Thyroid gland (tissue), 4 donors: ENCODE measurements at regions not wholly inside any gene's neighbourhood (a gene's known extent, or its start where the extent isn't known, plus 50 kb on each side); places are given as distances from the start of the nearest gene placed in this dataset.

Experiments
- DNase-seq, 2 donors: peaks; one replicate each; pipeline ENCODE4 v3.0.0-alpha.2; 2019
- H3K27ac ChIP-seq, 3 donors: fragments of 200-600 bp; sonication (generic); 1 replicate in 2 of 3; 2 replicates in 1 of 3; pipeline ENCODE4 v1.5.1; 2016 to 2019; ENCODE audit warnings: mild to moderate bottlenecking in 1 of 3, moderate library complexity in 1 of 3
- H3K27me3 ChIP-seq: fragments of 200-600 bp; sonication (generic); one replicate; pipeline ENCODE4 v1.5.1; 2019
- H3K36me3 ChIP-seq, 2 donors: fragments of 200-600 bp; sonication (generic); one replicate each; pipeline ENCODE4 v1.5.1; 2016 to 2019
- H3K4me1 ChIP-seq, 2 donors: fragments of 200-600 bp; sonication (generic); one replicate each; pipeline ENCODE4 v1.5.1; 2017 to 2019
- H3K4me3 ChIP-seq, 3 donors: fragments of 200-600 bp; sonication (generic); replicated peaks in 1 of 3; 1 replicate in 2 of 3; 2 replicates in 1 of 3; pipeline ENCODE4 v1.5.1; 2016; ENCODE audit warnings: mild to moderate bottlenecking in 1 of 3
- H3K9me3 ChIP-seq: fragments of 200-600 bp; sonication (generic); one replicate; pipeline ENCODE4 v1.5.1; 2017
- POLR2A ChIP-seq, 2 donors: fragments of 450-650 bp; IDR thresholded peaks; one replicate each; pipeline ENCODE4 v1.6.1; 2017; ENCODE audit warnings: antibody characterized with exemption in 2 of 2, mild to moderate bottlenecking in 2 of 2, moderate library complexity in 1 of 2
- WGBS, 2 donors: methylation state at CpG; one replicate each; pipeline ENCODE4 v1.1.5; 2017; 5-methylcytosine and 5-hydroxymethylcytosine counted together
- intact Hi-C: fragments of 100-400 bp; cut with DNase I; formaldehyde crosslinking; loops from one replicate; pipeline ENCODE4 v1.15.1; 2023
- TF ChIP-seq, protein P1 (sequence below), 6 experiments: fragments of 200-600 bp in 3 of 6; fragments of 450-650 bp in 3 of 6; sonication (generic) in 3 of 6; IDR thresholded peaks; one replicate each; pipeline ENCODE4 v1.5.1; 2016 to 2019; ENCODE audit warnings: antibody characterized with exemption in 6 of 6, mild to moderate bottlenecking in 2 of 6, inconsistent platforms in 1 of 6, moderate library complexity in 1 of 6

DNA sequence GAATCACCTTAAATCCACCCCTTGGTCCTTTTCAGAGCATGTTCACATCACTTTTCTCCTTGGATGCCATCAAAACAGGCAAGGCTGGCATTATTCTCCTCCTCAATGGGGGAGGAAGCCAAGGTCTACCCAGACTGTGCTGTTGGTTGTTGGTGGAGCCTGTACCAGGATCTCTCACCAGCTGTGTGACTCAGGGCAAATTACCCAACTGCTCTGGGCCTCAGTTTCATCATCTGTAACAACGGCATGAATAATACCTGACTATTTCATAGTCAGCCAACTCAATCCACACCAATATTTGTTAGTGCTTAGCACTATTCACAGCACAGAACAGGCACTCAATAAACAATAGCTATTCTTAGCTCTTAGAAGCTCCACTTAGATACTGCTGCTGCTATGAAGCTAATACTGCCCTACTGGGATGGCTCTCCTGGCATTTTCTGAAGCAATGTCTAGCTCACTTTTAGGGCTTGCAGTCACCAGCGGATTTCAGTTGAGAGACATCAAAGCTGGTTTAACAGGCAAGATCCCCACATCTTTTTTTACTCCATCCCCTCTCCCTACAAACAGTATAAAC lies 116.9 kb downstream of the CCNA1 start:
- Histone ChIP-seq H3K9me3 (no peaks in the 10 kb centered on the region), H3K27ac (no peak overlapping the region), H3K36me3 (no peaks in the 10 kb centered on the region), H3K4me3 (no peak overlapping the region), H3K4me1 (peaks cover 0 to 9% of the 10 kb centered on the region in 2 donors), H3K27me3 (no peaks in the 10 kb centered on the region)
- no peak for TF ChIP-seq POLR2A (IDR thresholded peaks at IDR 0.05)
- TF ChIP-seq, protein P1, sequence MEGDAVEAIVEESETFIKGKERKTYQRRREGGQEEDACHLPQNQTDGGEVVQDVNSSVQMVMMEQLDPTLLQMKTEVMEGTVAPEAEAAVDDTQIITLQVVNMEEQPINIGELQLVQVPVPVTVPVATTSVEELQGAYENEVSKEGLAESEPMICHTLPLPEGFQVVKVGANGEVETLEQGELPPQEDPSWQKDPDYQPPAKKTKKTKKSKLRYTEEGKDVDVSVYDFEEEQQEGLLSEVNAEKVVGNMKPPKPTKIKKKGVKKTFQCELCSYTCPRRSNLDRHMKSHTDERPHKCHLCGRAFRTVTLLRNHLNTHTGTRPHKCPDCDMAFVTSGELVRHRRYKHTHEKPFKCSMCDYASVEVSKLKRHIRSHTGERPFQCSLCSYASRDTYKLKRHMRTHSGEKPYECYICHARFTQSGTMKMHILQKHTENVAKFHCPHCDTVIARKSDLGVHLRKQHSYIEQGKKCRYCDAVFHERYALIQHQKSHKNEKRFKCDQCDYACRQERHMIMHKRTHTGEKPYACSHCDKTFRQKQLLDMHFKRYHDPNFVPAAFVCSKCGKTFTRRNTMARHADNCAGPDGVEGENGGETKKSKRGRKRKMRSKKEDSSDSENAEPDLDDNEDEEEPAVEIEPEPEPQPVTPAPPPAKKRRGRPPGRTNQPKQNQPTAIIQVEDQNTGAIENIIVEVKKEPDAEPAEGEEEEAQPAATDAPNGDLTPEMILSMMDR (IDR thresholded peaks at IDR 0.05) = no peak
- intact Hi-C loops = no loop called here
- WGBS, 2 donors = 84 to 97% methylated on average over 2 of the region's 2 CpGs
- DNase-seq = no peak

DNA sequence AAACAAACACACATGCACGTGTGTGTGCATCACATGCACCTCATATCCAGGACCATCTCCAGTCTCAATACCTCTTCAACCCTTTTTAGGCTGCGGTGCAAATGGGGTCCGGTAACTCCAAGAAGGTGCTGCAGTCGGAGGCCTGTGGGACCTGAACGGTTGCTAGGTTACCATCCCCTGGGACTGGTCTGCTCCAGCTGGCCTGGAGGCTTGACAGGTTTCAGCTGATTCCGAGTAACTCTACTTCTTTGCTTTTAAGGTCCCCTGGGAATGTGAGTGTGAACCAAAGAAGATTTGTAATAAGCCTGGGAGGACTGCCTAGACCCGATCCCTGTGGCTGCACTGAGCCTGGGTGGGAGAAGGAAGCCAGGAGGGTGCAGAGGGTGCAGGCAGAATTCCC lies 117.5 kb downstream of the CCNA1 start:
- intact Hi-C loops = no loop called here
- Histone ChIP-seq H3K36me3 (no peaks in the 10 kb centered on the region), H3K9me3 (no peaks in the 10 kb centered on the region), H3K27ac (no peak overlapping the region), H3K27me3 (no peaks in the 10 kb centered on the region), H3K4me3 (no peak overlapping the region), H3K4me1 (peaks cover 0 to 9% of the 10 kb centered on the region in 2 donors)
- TF ChIP-seq POLR2A (IDR thresholded peaks at IDR 0.05) = no peak
- TF ChIP-seq, protein P1 (IDR thresholded peaks at IDR 0.05) = no peak
- no peak for DNase-seq
- WGBS, 2 donors = 55% methylated on average over 7 of the region's 7 CpGs

DNA sequence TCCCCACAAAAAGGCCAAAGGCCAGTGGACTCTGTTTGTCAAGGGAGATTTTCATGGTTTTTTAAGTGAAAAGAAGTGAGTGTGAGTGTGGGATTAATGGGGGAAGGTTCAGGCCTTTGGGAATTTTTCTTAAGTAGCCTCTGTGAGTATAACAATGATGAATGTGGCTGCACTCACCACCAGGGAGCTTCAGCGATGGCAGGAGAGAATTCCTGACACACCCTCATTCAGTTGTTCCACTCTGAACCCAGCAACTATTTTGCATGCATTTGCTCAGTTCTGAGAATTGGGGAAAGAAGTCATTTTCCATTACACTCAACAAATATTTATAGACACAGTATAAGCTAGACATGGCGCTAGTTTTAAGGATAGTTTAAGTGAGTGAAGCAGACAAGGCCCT lies 117.9 kb downstream of the CCNA1 start:
- 69 to 78% methylated on average over 2 of the region's 2 CpGs for WGBS, 2 donors
- Histone ChIP-seq H3K4me1 (peaks cover 0 to 9% of the 10 kb centered on the region in 2 donors), H3K4me3 (no peak overlapping the region), H3K27me3 (no peaks in the 10 kb centered on the region), H3K27ac (no peak overlapping the region), H3K36me3 (no peaks in the 10 kb centered on the region), H3K9me3 (no peaks in the 10 kb centered on the region)
- no peak for DNase-seq
- no peak for TF ChIP-seq POLR2A (IDR thresholded peaks at IDR 0.05)
- TF ChIP-seq, protein P1 (IDR thresholded peaks at IDR 0.05) = no peak
- intact Hi-C loops = no loop called here

DNA sequence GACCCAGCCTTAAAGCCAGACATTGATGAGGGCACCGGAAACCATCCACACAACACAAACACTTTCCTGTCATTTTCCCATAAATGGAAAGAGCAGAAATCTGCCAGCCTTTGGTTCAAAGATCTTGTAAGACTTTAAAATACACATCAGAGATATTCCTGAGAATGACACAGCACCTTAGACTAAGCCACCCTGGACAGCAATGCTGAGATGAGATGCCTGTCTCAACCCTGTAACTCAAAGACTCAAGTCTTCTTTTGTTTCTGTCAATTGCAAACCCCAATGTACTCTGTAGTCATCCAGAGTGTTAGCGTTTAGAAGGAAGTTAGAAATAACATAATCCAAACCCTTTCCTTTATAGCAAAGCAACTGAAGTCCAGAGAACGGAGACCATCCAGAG lies 119.2 kb downstream of the CCNA1 start:
- no peaks in the 10 kb centered on the region for H3K9me3 ChIP-seq
- intact Hi-C loops = no loop called here
- peaks cover 0 to 16% of the 10 kb centered on the region in 2 donors for H3K4me1 ChIP-seq
- H3K4me3 ChIP-seq = no peak overlapping the region
- no peaks in the 10 kb centered on the region for H3K36me3 ChIP-seq
- no peak for DNase-seq
- TF ChIP-seq POLR2A (IDR thresholded peaks at IDR 0.05) = no peak
- TF ChIP-seq, protein P1 (IDR thresholded peaks at IDR 0.05) = no peak
- no peaks in the 10 kb centered on the region for H3K27me3 ChIP-seq
- H3K27ac ChIP-seq = no peak overlapping the region
- 91 to 95% methylated on average over 3 of the region's 3 CpGs for WGBS, 2 donors

DNA sequence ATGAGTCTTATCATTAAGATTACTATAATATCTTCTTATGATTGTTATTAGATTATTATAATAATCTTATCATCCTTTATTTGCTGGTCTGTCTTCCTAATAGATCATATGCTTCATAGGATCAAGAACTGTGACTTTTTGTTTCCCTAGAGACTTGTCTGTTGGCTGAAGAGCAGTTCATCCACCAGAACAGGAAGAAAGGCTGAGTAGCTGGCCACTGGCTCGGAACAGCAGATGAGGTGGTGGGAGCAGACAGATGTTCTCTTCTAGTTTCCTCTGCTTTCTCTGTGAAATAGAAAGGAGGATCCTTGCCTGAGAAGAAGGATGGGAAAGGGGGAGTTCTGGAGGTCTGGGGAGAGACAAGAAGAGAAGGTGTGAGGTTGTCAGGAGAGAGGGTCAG lies 120.0 kb downstream of the CCNA1 start:
- Histone ChIP-seq H3K27ac (no peak overlapping the region), H3K36me3 (no peaks in the 10 kb centered on the region), H3K4me3 (no peak overlapping the region), H3K27me3 (no peaks in the 10 kb centered on the region), H3K4me1 (peaks cover 0 to 18% of the 10 kb centered on the region in 2 donors), H3K9me3 (no peaks in the 10 kb centered on the region)
- DNase-seq = no peak
- intact Hi-C loops = no loop called here
- WGBS, 2 donors = 80 to 86% methylated on average over 1 of the region's 1 CpG
- TF ChIP-seq POLR2A (IDR thresholded peaks at IDR 0.05) = no peak
- TF ChIP-seq, protein P1 (IDR thresholded peaks at IDR 0.05) = no peak
